ENCODE measurements at regions not wholly inside any gene's neighbourhood (a gene's known extent, or its start where the extent isn't known, plus 50 kb on each side); places are given as distances from the start of the nearest gene placed in this dataset.
"Not testable (repeated sequence)": the region's sequence is repeated elsewhere in the genome, so short reads cannot be mapped to it uniquely, and the experiment has no call there.

- Histone ChIP-seq H2AFZ (ENCODE audit: insufficient read depth, low read depth, low read length, poor library complexity, severe bottlenecking) (no peak overlapping the region), H3K4me2 (replicated peaks; ENCODE audit: extremely low read depth, low read length, poor library complexity, severe bottlenecking) (no peak overlapping the region), H3K9ac (ENCODE audit: insufficient read depth, low read length, poor library complexity, severe bottlenecking) (no peak overlapping the region), H3K27me3 (ENCODE audit: control insufficient read depth in 2 of 2, insufficient read depth in 2 of 2, low read length in 2 of 2) (no peaks in the 10 kb centered on the region), H3K4me3 (replicated peaks in 1 of 3; ENCODE audit: low read depth in 2 of 3, low read length in 3 of 3) (no peak overlapping the region), H4K20me1 (ENCODE audit: insufficient read depth, low read length) (no peaks in the 10 kb centered on the region), H3K27ac (ENCODE audit: low read depth in 1 of 2, low read length in 2 of 2) (no peak overlapping the region), H3K9me3 (replicated peaks in 1 of 2; ENCODE audit: control insufficient read depth in 1 of 2, insufficient read depth in 1 of 2, low read length in 2 of 2) (no peaks in the 10 kb centered on the region), H3K79me2 (ENCODE audit: insufficient read depth, low read length) (no peaks in the 10 kb centered on the region), H3K36me3 (replicated peaks in 1 of 2; ENCODE audit: control insufficient read depth in 1 of 2, insufficient read depth in 2 of 2, low read length in 2 of 2) (no peaks in the 10 kb centered on the region), H3K4me1 (ENCODE audit: control insufficient read depth in 1 of 2, insufficient read depth in 2 of 2, low read length in 2 of 2) (no peaks in the 10 kb centered on the region)
- Mint-ChIP-seq H3K9me3 (peaks cover 0 to 5% (median 1%) of the 10 kb centered on the region in 7 donors), H3K27me3 (ENCODE audit: low read depth in 3 of 3) (peaks cover 0 to 2% (median 0%) of the 10 kb centered on the region in 3 donors), H3K4me3 (no peak overlapping the region), H3K36me3 (no peaks in the 10 kb centered on the region), H3K27ac (no peak overlapping the region), H3K4me1 (no peaks in the 10 kb centered on the region)
- no peak for DNase-seq
- no peak for TF ChIP-seq CTCF (IDR thresholded peaks at IDR 0.05)
- intact Hi-C loops (cut with micrococcal nuclease): no loop called here
- WGBS (ENCODE audit: insufficient coverage): 78% methylated on average over 3 of the region's 6 CpGs
Measured at GRCh38 chr12:105477873-105478272, 147.4 kb downstream of the C12orf75 start.

- WGBS (ENCODE audit: insufficient coverage): 97% methylated on average over 5 of the region's 9 CpGs
- H2AFZ ChIP-seq (ENCODE audit: insufficient read depth, low read depth, low read length, poor library complexity, severe bottlenecking); H3K27ac ChIP-seq (ENCODE audit: low read depth in 1 of 2, low read length in 2 of 2); H3K4me2 ChIP-seq (replicated peaks; ENCODE audit: extremely low read depth, low read length, poor library complexity, severe bottlenecking); H3K4me3 Mint-ChIP-seq; H3K9ac ChIP-seq (ENCODE audit: insufficient read depth, low read length, poor library complexity, severe bottlenecking); H3K36me3 Mint-ChIP-seq; H3K4me1 Mint-ChIP-seq; H3K9me3 ChIP-seq (replicated peaks in 1 of 2; ENCODE audit: control insufficient read depth in 1 of 2, insufficient read depth in 1 of 2, low read length in 2 of 2); H3K36me3 ChIP-seq (replicated peaks in 1 of 2; ENCODE audit: control insufficient read depth in 1 of 2, insufficient read depth in 2 of 2, low read length in 2 of 2); H3K79me2 ChIP-seq (ENCODE audit: insufficient read depth, low read length); H3K9me3 Mint-ChIP-seq; H3K27ac Mint-ChIP-seq; intact Hi-C loops (cut with micrococcal nuclease); H3K4me1 ChIP-seq (ENCODE audit: control insufficient read depth in 1 of 2, insufficient read depth in 2 of 2, low read length in 2 of 2); H4K20me1 ChIP-seq (ENCODE audit: insufficient read depth, low read length); DNase-seq; H3K4me3 ChIP-seq (replicated peaks in 1 of 3; ENCODE audit: low read depth in 2 of 3, low read length in 3 of 3); H3K27me3 ChIP-seq (ENCODE audit: control insufficient read depth in 2 of 2, insufficient read depth in 2 of 2, low read length in 2 of 2); H3K27me3 Mint-ChIP-seq (ENCODE audit: low read depth in 3 of 3): not testable (repeated sequence)
Measured at GRCh38 chr12:105478788-105479187, 148.3 kb downstream of the C12orf75 start.
